Neural cell (in vitro differentiated cells): ENCODE measurements at regions not wholly inside any gene's neighbourhood (a gene's known extent, or its start where the extent isn't known, plus 50 kb on each side); places are given as distances from the start of the nearest gene placed in this dataset.

Experiments
- H2AFZ ChIP-seq: fragments of 200-600, 300-800 bp; sonication (generic), shearing (Covaris generic); 2 replicates; pipeline ENCODE4 v1.6.0; 2014; ENCODE audit warnings: low read depth, mild to moderate bottlenecking, antibody characterized with exemption, low read length, moderate library complexity
- H3F3A ChIP-seq: fragments of 200-600 bp; shearing (Covaris generic); 2 replicates; pipeline ENCODE4 v1.6.1; 2016; ENCODE audit warnings: mild to moderate bottlenecking, moderate library complexity, mixed read lengths, antibody characterized with exemption, low read length; ENCODE audit not compliant: insufficient read depth, poor library complexity, severe bottlenecking
- H3K27ac ChIP-seq: fragments of 200-600, 300-800 bp; sonication (generic), shearing (Covaris generic); 2 replicates; pipeline ENCODE4 v1.5.1; 2014; ENCODE audit warnings: mild to moderate bottlenecking, low read length, moderate library complexity
- H3K27me3 ChIP-seq: fragments of 300-800, 200-600 bp; sonication (generic), shearing (Covaris generic); 2 replicates; pipeline ENCODE4 v1.6.0; 2014; ENCODE audit warnings: mild to moderate bottlenecking, low read depth, low read length, moderate library complexity; ENCODE audit not compliant: insufficient read depth
- H3K36me3 ChIP-seq: fragments of 300-800, 200-600 bp; sonication (generic), shearing (Covaris generic); 2 replicates; pipeline ENCODE4 v1.5.1; 2014; ENCODE audit warnings: mild to moderate bottlenecking, antibody characterized with exemption, low read length, moderate library complexity; ENCODE audit not compliant: insufficient read depth
- H3K4me2 ChIP-seq: fragments of 300-800, 200-600 bp; sonication (generic), shearing (Covaris generic); 2 replicates; pipeline ENCODE4 v1.6.0; 2014; ENCODE audit warnings: mild to moderate bottlenecking, low read length
- H3K4me3 ChIP-seq: fragments of 300-800, 200-600 bp; sonication (generic), shearing (Covaris generic); 2 replicates; pipeline ENCODE4 v1.5.1; 2014; ENCODE audit warnings: mild to moderate bottlenecking, low read length, moderate library complexity
- H3K79me2 ChIP-seq: fragments of 200-600 bp; shearing (Covaris generic); replicated peaks from 2 replicates; pipeline ENCODE4 v1.6.0; 2014; ENCODE audit warnings: mild to moderate bottlenecking, low read length, moderate library complexity; ENCODE audit not compliant: insufficient read depth
- H3K9ac ChIP-seq: fragments of 300-800, 200-600 bp; sonication (generic), shearing (Covaris generic); 2 replicates; pipeline ENCODE4 v1.6.1; 2016; ENCODE audit warnings: mild to moderate bottlenecking, low read length, mixed read lengths
- H3K9me2 ChIP-seq: fragments of 200-600 bp; shearing (Covaris generic); 2 replicates; pipeline ENCODE4 v1.6.1; 2016; ENCODE audit warnings: mild to moderate bottlenecking, low read length, mixed read lengths; ENCODE audit not compliant: insufficient read depth
- H3K9me3 ChIP-seq: fragments of 200-600, 300-800 bp; sonication (generic), shearing (Covaris generic); 2 replicates; pipeline ENCODE4 v1.6.1; 2016; ENCODE audit warnings: mild to moderate bottlenecking, mixed run types, low read length, moderate library complexity, mixed read lengths
- H4K20me1 ChIP-seq: fragments of 200-600 bp; shearing (Covaris generic); 2 replicates; pipeline ENCODE4 v1.6.1; 2016; ENCODE audit warnings: mild to moderate bottlenecking, mixed run types; ENCODE audit not compliant: insufficient read depth
- CTCF ChIP-seq: fragments of 450-650 bp; IDR thresholded peaks from 2 replicates; pipeline ENCODE4 v1.5.1; 2014; ENCODE audit warnings: antibody characterized with exemption, mild to moderate bottlenecking, moderate library complexity; ENCODE audit not compliant: poor library complexity, severe bottlenecking
- EP300 ChIP-seq: fragments of 450-650 bp; conservative IDR thresholded peaks from 2 replicates; pipeline ENCODE4 v1.6.1; 2014; ENCODE audit warnings: antibody characterized with exemption, mild to moderate bottlenecking, moderate library complexity; ENCODE audit not compliant: poor library complexity, severe bottlenecking
- EZH2 ChIP-seq: fragments of 200-600, 300-800 bp; shearing (Covaris generic), sonication (generic); IDR thresholded peaks from 2 replicates; pipeline ENCODE4 v1.6.1; 2014; ENCODE audit warnings: antibody characterized with exemption, low read length, borderline replicate concordance, mild to moderate bottlenecking; ENCODE audit not compliant: insufficient read depth, poor library complexity, severe bottlenecking
- MXI1 ChIP-seq: fragments of 450-650 bp; conservative IDR thresholded peaks from 2 replicates; pipeline ENCODE4 v1.6.1; 2014; ENCODE audit warnings: antibody characterized with exemption, mild to moderate bottlenecking; ENCODE audit not compliant: poor library complexity, severe bottlenecking
- POLR2AphosphoS5 ChIP-seq: IDR thresholded peaks from 2 replicates; pipeline ENCODE4 v1.6.1; 2012
- RAD21 ChIP-seq: fragments of 450-650 bp; conservative IDR thresholded peaks from 2 replicates; pipeline ENCODE4 v1.6.1; 2014; ENCODE audit warnings: antibody characterized with exemption, mild to moderate bottlenecking, moderate library complexity
- REST ChIP-seq: IDR thresholded peaks from 2 replicates; pipeline ENCODE4 v1.6.1; 2012; ENCODE audit warnings: borderline replicate concordance
- SMC3 ChIP-seq: fragments of 450-650 bp; conservative IDR thresholded peaks from 2 replicates; pipeline ENCODE4 v1.6.1; 2014; ENCODE audit warnings: antibody characterized with exemption, mild to moderate bottlenecking, moderate library complexity; ENCODE audit not compliant: poor library complexity
- TAF1 ChIP-seq: IDR thresholded peaks from 2 replicates; pipeline ENCODE4 v1.6.1; 2012; ENCODE audit warnings: low read depth

- Histone ChIP-seq H3K36me3 (no peaks in the 10 kb centered on the region), H3K9me2 (no peaks in the 10 kb centered on the region), H3K9ac (no peak overlapping the region), H3K4me2 (no peak overlapping the region), H3F3A (no peaks in the 10 kb centered on the region), H3K27ac (no peak overlapping the region), H3K27me3 (no peaks in the 10 kb centered on the region), H3K79me2 (no peaks in the 10 kb centered on the region), H2AFZ (no peak overlapping the region), H4K20me1 (no peaks in the 10 kb centered on the region), H3K9me3 (no peaks in the 10 kb centered on the region), H3K4me3 (no peak overlapping the region)
- TF ChIP-seq SMC3 (no peak), POLR2AphosphoS5 (no peak), REST (no peak), CTCF (no peak), RAD21 (no peak), EP300 (no peak), EZH2 (no peak), MXI1 (no peak), TAF1 (no peak)
Measured at GRCh38 chr9:17894501-17895160, 315.8 kb downstream of the SH3GL2 start.

- Histone ChIP-seq H3K79me2 (no peaks in the 10 kb centered on the region), H2AFZ (no peak overlapping the region), H3K36me3 (no peaks in the 10 kb centered on the region), H3K27ac (peak overlapping the region; percentile 30), H3K4me3 (peak overlapping the region; percentile 24), H3K9me3 (no peaks in the 10 kb centered on the region), H3K9me2 (no peaks in the 10 kb centered on the region), H3K27me3 (peaks cover 31% of the 10 kb centered on the region), H3K4me2 (no peak overlapping the region), H3K9ac (no peak overlapping the region), H4K20me1 (no peaks in the 10 kb centered on the region), H3F3A (no peaks in the 10 kb centered on the region)
- TF ChIP-seq EP300 (no peak), REST (no peak), EZH2 (no peak), CTCF (no peak), MXI1 (no peak), SMC3 (no peak), POLR2AphosphoS5 (peak; percentile 66), TAF1 (no peak)
Measured at GRCh38 chr9:17900606-17901005, 321.7 kb downstream of the SH3GL2 start.
